OCI-LY1 (cell line): ENCODE measurements at regions not wholly inside any gene's neighbourhood (a gene's known extent, or its start where the extent isn't known, plus 50 kb on each side); places are given as distances from the start of the nearest gene placed in this dataset.

Experiments
- CTCF ChIP-seq: fragments of 200-600 bp; sonication (generic), shearing (Covaris generic); IDR thresholded peaks from 2 replicates; pipeline ENCODE4 v1.5.1; 2017; ENCODE audit warnings: mild to moderate bottlenecking, antibody characterized with exemption, low read length, moderate library complexity, mixed read lengths
- EZH2 ChIP-seq: fragments of 200-600 bp; sonication (generic), shearing (Covaris generic); IDR thresholded peaks from 2 replicates; pipeline ENCODE4 v1.8.0; 2017; ENCODE audit warnings: borderline replicate concordance, mixed run types, mild to moderate bottlenecking, antibody characterized with exemption, low read length, moderate library complexity, mixed read lengths

DNA sequence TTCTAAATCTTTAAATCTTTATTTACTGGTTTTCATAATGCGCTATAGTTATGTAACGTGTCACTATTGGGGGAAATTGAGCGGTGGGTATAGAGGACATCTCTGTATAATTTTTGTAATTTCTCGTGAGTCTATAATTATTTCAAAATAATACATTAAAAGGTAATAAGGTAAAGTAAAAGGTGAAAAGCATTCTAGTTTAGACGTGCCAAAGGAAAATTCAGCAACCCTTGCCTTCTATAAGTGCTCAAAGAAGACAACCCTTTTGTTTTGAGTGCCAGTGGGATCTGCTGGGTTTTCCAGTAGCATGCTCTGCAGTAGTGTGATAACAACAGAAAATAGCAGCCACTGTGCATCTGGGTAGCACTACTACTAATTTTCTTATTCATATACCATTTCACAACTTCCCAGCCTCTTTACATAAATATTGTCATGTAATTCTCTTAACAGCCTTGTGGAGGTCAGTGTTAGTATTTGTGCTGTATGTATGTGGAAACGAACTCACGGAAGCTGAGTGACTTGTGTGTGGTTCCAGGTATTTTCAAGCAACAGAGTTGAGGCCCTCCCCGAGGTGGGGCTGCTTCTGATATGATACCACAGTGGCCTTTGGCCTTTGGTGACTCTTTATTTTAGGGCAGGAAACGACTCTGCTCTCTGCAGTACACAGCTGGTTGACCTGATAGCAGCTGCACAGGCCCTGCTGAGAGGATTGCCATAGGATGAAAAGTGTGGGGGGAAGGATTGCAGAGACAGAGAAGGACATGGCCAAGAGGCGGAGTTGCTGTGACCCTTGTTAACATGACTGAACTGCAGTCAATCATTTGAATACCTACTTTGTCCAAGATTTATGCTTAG is 104.5 kb downstream of the TDRD15 start:
- TF ChIP-seq EZH2 (no peak), CTCF (no peak)
